Endothelial cell of umbilical vein (primary cell): ENCODE measurements at regions not wholly inside any gene's neighbourhood (a gene's known extent, or its start where the extent isn't known, plus 50 kb on each side); places are given as distances from the start of the nearest gene placed in this dataset.

Source experiments
- BruUV-seq: library from RNA; stranded (reverse); fragments of 400-500 nt; replicated peaks from 2 replicates; lab custom pipeline; 2021; lab: Mats Ljungman, UMichigan
- CTCF ChIA-PET: fragments of 300-600, 350-600 bp; sonication (Branson Sonifier 250); formaldehyde crosslinking; loops from one replicate; lab custom pipeline; 2021; ENCODE audit warnings: antibody characterized with exemption, inconsistent platforms; lab: Charles Lee
- POLR2A ChIA-PET: fragments of 300-600, 350-600 bp; sonication (Branson Sonifier 250); formaldehyde crosslinking; loops from one replicate; lab custom pipeline; 2021; ENCODE audit warnings: antibody characterized with exemption, inconsistent platforms; lab: Charles Lee
- DNase-seq: peaks from one replicate; pipeline ENCODE4 v3.0.0-alpha.2; 2011; ENCODE audit warnings: low read depth, low spot score
- FAIRE-seq: peaks from 2 replicates; lab custom pipeline; 2011; peaks lifted over from hg19 to GRCh38; lab: Jason Lieb, UNC
- H2AFZ ChIP-seq: 2 replicates; pipeline ENCODE4 v1.6.0; 2012; ENCODE audit warnings: low read depth, low read length, control low read depth, inconsistent platforms
- H3K27ac ChIP-seq: 2 replicates; pipeline ENCODE4 v1.5.1; 2011; ENCODE audit warnings: low read depth, mild to moderate bottlenecking, control low read depth, low read length, moderate library complexity; ENCODE audit not compliant: insufficient read depth
- H3K27me3 ChIP-seq, 2 experiments: 2 replicates each; pipeline versions ENCODE4 v1.6.0 to v1.6.1; 2011; ENCODE audit warnings: low read length in 2 of 2, mixed read lengths in 1 of 2; ENCODE audit not compliant: control insufficient read depth in 2 of 2, insufficient read depth in 2 of 2
- H3K36me3 ChIP-seq, 2 experiments: 2 replicates in 1 of 2; 3 replicates in 1 of 2; pipeline ENCODE4 v1.5.1; 2011; ENCODE audit warnings: low read length in 2 of 2, mild to moderate bottlenecking in 1 of 2, moderate library complexity in 1 of 2; ENCODE audit not compliant: control insufficient read depth in 2 of 2, insufficient read depth in 2 of 2; ENCODE audit errors: extremely low read depth in 1 of 2
- H3K4me1 ChIP-seq: 3 replicates; pipeline ENCODE4 v1.5.1; 2011; ENCODE audit warnings: mild to moderate bottlenecking, low read length; ENCODE audit not compliant: control insufficient read depth, insufficient read depth; ENCODE audit errors: extremely low read depth
- H3K4me2 ChIP-seq: 2 replicates; pipeline ENCODE4 v1.6.1; 2011; ENCODE audit warnings: low read length, control low read depth, mixed read lengths; ENCODE audit not compliant: insufficient read depth
- H3K4me3 ChIP-seq, 3 experiments: fragments of 200-600 bp in 1 of 3; sonication (generic), shearing (Covaris generic) in 1 of 3; replicated peaks in 1 of 3; 2 replicates each; pipeline ENCODE4 v1.5.1; 2011 to 2016; ENCODE audit warnings: control low read depth in 3 of 3, low read length in 3 of 3, mild to moderate bottlenecking in 2 of 3, inconsistent platforms in 1 of 3, low read depth in 1 of 3, moderate library complexity in 1 of 3; ENCODE audit not compliant: insufficient read depth in 1 of 3
- H3K79me2 ChIP-seq: 2 replicates; pipeline ENCODE4 v1.6.0; 2012; ENCODE audit warnings: low read length, inconsistent platforms; ENCODE audit not compliant: control insufficient read depth, insufficient read depth
- H3K9ac ChIP-seq: replicated peaks from 2 replicates; pipeline ENCODE3; 2011; ENCODE audit warnings: low read length, control low read depth; ENCODE audit not compliant: insufficient read depth; ENCODE audit errors: extremely low read depth
- H3K9me1 ChIP-seq: replicated peaks from 3 replicates; pipeline ENCODE4 v1.6.0; 2011; ENCODE audit warnings: mild to moderate bottlenecking, low read length; ENCODE audit not compliant: control insufficient read depth, insufficient read depth; ENCODE audit errors: extremely low read depth
- H3K9me3 ChIP-seq: replicated peaks from 2 replicates; pipeline ENCODE4 v1.5.1; 2012; ENCODE audit warnings: low read length, inconsistent platforms; ENCODE audit not compliant: control insufficient read depth, insufficient read depth
- H4K20me1 ChIP-seq: replicated peaks from 2 replicates; pipeline ENCODE3; 2011; ENCODE audit warnings: mild to moderate bottlenecking, low read length; ENCODE audit not compliant: control insufficient read depth, insufficient read depth; ENCODE audit errors: extremely low read depth
- CTCF ChIP-seq, 2 donors: IDR thresholded peaks; 1 replicate in 1 of 2; 2 replicates in 1 of 2; pipeline ENCODE4 v1.5.1; 2011; ENCODE audit warnings: low read length in 2 of 2, mild to moderate bottlenecking in 2 of 2, moderate library complexity in 2 of 2, control low read depth in 1 of 2, inconsistent platforms in 1 of 2, low read depth in 1 of 2; ENCODE audit not compliant: insufficient read depth in 1 of 2; ENCODE audit errors: extremely low read depth in 1 of 2
- EZH2 ChIP-seq: IDR thresholded peaks from 2 replicates; pipeline ENCODE4 v1.6.1; 2012; ENCODE audit warnings: borderline replicate concordance, low read depth, mild to moderate bottlenecking, moderate library complexity, low read length, inconsistent platforms; ENCODE audit not compliant: severe bottlenecking
- FOS ChIP-seq: IDR thresholded peaks from 2 replicates; pipeline ENCODE4 v1.6.1; 2011; ENCODE audit warnings: mild to moderate bottlenecking, low read length, moderate library complexity, borderline replicate concordance; ENCODE audit not compliant: insufficient read depth
- GATA2 ChIP-seq: IDR thresholded peaks from 2 replicates; pipeline ENCODE4 v1.7.0; 2011; ENCODE audit warnings: low read depth, mild to moderate bottlenecking, moderate library complexity, mixed read lengths, low read length; ENCODE audit not compliant: insufficient read length, insufficient read depth
- JUN ChIP-seq: IDR thresholded peaks from 2 replicates; pipeline ENCODE4 v1.6.1; 2011; ENCODE audit warnings: borderline replicate concordance, low read depth; ENCODE audit not compliant: insufficient read length, insufficient read depth
- MAX ChIP-seq: IDR thresholded peaks from 2 replicates; pipeline ENCODE4 v1.6.1; 2011; ENCODE audit not compliant: insufficient read depth, insufficient read length
- MYC ChIP-seq: IDR thresholded peaks from one replicate; pipeline ENCODE4 v1.6.1; 2011; ENCODE audit warnings: mild to moderate bottlenecking, low read depth, low read length
- POLR2A ChIP-seq: IDR thresholded peaks from 2 replicates; pipeline ENCODE4 v1.6.1; 2012; ENCODE audit warnings: low read depth, mild to moderate bottlenecking, control low read depth, low read length
- POLR2AphosphoS5 ChIP-seq: IDR thresholded peaks from 2 replicates; pipeline ENCODE4 v1.6.1; 2012; ENCODE audit warnings: low read depth, mild to moderate bottlenecking, control low read depth, low read length, moderate library complexity; ENCODE audit not compliant: insufficient read depth
- dilution Hi-C: fragments of 300-500 bp; cut with MboI; formaldehyde crosslinking; loops from one replicate; pipeline ENCODE4 v1.15.0; 2019; ENCODE audit warnings: low sequenced_read_pairs; ENCODE audit not compliant: extremely low pct_ligation_motif_present
- intact Hi-C: fragments of 100-400 bp; cut with micrococcal nuclease; formaldehyde crosslinking; loops from one replicate; pipeline ENCODE4 v1.10.0; 2022

- TF ChIP-seq MAX, result no peak
- TF ChIP-seq POLR2AphosphoS5, result no peak
- no peak for TF ChIP-seq POLR2A
- TF ChIP-seq MYC, result no peak
- TF ChIP-seq GATA2, result no peak
- TF ChIP-seq CTCF (IDR thresholded peaks at IDR 0.05; ENCODE audit: extremely low read depth in 1 of 2, insufficient read depth in 1 of 2, low read depth in 1 of 2, low read length in 2 of 2), result no peak
- TF ChIP-seq EZH2, result no peak
- no peak for TF ChIP-seq FOS
- no peak for TF ChIP-seq JUN
- H4K20me1 ChIP-seq, result no peaks in the 10 kb centered on the region
- H3K4me3 ChIP-seq, result no peak overlapping the region
- no TSS peak for BruUV-seq
- no peaks in the 10 kb centered on the region for H3K79me2 ChIP-seq
- H3K9ac ChIP-seq, result no peak overlapping the region
- H3K27me3 ChIP-seq, result no peaks in the 10 kb centered on the region
- FAIRE-seq (no peak), DNase-seq (no peak)
- no peaks in the 10 kb centered on the region for H3K9me3 ChIP-seq
- no peaks in the 10 kb centered on the region for H3K4me1 ChIP-seq
- H3K36me3 ChIP-seq, result no peaks in the 10 kb centered on the region
- H3K9me1 ChIP-seq, result no peaks in the 10 kb centered on the region
- no peak overlapping the region for H3K27ac ChIP-seq
- ChIA-PET CTCF (no interaction called here), POLR2A (no interaction called here)
- no peak overlapping the region for H2AFZ ChIP-seq
- intact Hi-C loops, result no loop called here
- H3K4me2 ChIP-seq, result no peak overlapping the region
- dilution Hi-C loops, result no loop called here
Observed at GRCh38 chr2:146189541-146189940, 1655.3 kb upstream of the ACVR2A start.
